Kidney (tissue), 13 donors: ENCODE measurements at regions not wholly inside any gene's neighbourhood (a gene's known extent, or its start where the extent isn't known, plus 50 kb on each side); places are given as distances from the start of the nearest gene placed in this dataset.

Experiments used
- DNase-seq, 5 donors: peaks; one replicate each; pipeline ENCODE4 v3.0.0-alpha.2; 2013 to 2020
- FAIRE-seq: peaks from 2 replicates; lab custom pipeline; 2012; peaks lifted over from hg19 to GRCh38; lab: Jason Lieb, UNC
- H3K27ac ChIP-seq, 2 donors: one replicate each; pipeline ENCODE4 v1.7.0; 2013; ENCODE audit warnings: low read depth in 2 of 2, low read length in 2 of 2, inconsistent platforms in 1 of 2
- H3K27me3 ChIP-seq: one replicate; pipeline ENCODE4 v1.7.1; 2013; ENCODE audit warnings: low read length, inconsistent platforms; ENCODE audit not compliant: control insufficient read depth, insufficient read depth
- H3K36me3 ChIP-seq, 3 donors: one replicate each; pipeline versions ENCODE4 v1.7.0 to v1.7.1; 2013; ENCODE audit warnings: low read length in 3 of 3, control low read depth in 1 of 3, inconsistent platforms in 1 of 3; ENCODE audit not compliant: insufficient read depth in 3 of 3, control insufficient read depth in 2 of 3
- H3K4me1 ChIP-seq, 3 donors: one replicate each; pipeline versions ENCODE4 v1.7.0 to v1.7.1; 2013; ENCODE audit warnings: low read length in 3 of 3, inconsistent platforms in 1 of 3, low read depth in 1 of 3; ENCODE audit not compliant: control insufficient read depth in 2 of 3, insufficient read depth in 2 of 3
- H3K4me3 ChIP-seq, 3 donors: one replicate each; pipeline versions ENCODE4 v1.7.0 to v1.8.1; 2013; ENCODE audit warnings: low read length in 3 of 3, control low read depth in 1 of 3, inconsistent platforms in 1 of 3
- H3K9ac ChIP-seq, 3 donors: one replicate each; pipeline versions ENCODE4 v1.7.0 to v1.7.1; 2013; ENCODE audit warnings: low read length in 3 of 3, control low read depth in 1 of 3, inconsistent platforms in 1 of 3
- H3K9me3 ChIP-seq, 3 donors: one replicate each; pipeline versions ENCODE4 v1.7.0 to v1.7.1; 2013; ENCODE audit warnings: low read length in 3 of 3, control low read depth in 1 of 3, inconsistent platforms in 1 of 3; ENCODE audit not compliant: control insufficient read depth in 2 of 3, insufficient read depth in 1 of 3
- intact Hi-C: fragments of 100-400 bp; cut with DNase I; formaldehyde crosslinking; loops from one replicate; pipeline ENCODE4 v1.11.1; 2022
- TF ChIP-seq, protein P1 (sequence below): IDR thresholded peaks from 3 replicates; pipeline ENCODE4 v1.5.1; 2012; ENCODE audit warnings: mild to moderate bottlenecking, moderate library complexity, borderline replicate concordance; ENCODE audit not compliant: insufficient read depth; ENCODE audit errors: extremely low read depth
- donor health status: control.
- donor health status: control.
- donor health status: control.
- donor health status: control.
- donor health status: control.
- donor health status: DM: yes; HTN: yes; CAD: no.
- donor health status: Normal renal cell carcinoma (clear cell type).

GRCh38 chr4:185966549-185966948, 102.4 kb upstream of the TLR3 start:
- no peak overlapping the region for H3K4me3 ChIP-seq
- no peak for FAIRE-seq
- H3K27ac ChIP-seq: no peak overlapping the region
- no peaks in the 10 kb centered on the region for H3K9me3 ChIP-seq
- TF ChIP-seq, protein P1, sequence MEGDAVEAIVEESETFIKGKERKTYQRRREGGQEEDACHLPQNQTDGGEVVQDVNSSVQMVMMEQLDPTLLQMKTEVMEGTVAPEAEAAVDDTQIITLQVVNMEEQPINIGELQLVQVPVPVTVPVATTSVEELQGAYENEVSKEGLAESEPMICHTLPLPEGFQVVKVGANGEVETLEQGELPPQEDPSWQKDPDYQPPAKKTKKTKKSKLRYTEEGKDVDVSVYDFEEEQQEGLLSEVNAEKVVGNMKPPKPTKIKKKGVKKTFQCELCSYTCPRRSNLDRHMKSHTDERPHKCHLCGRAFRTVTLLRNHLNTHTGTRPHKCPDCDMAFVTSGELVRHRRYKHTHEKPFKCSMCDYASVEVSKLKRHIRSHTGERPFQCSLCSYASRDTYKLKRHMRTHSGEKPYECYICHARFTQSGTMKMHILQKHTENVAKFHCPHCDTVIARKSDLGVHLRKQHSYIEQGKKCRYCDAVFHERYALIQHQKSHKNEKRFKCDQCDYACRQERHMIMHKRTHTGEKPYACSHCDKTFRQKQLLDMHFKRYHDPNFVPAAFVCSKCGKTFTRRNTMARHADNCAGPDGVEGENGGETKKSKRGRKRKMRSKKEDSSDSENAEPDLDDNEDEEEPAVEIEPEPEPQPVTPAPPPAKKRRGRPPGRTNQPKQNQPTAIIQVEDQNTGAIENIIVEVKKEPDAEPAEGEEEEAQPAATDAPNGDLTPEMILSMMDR: no peak
- intact Hi-C loops: no loop called here
- no peaks in the 10 kb centered on the region for H3K36me3 ChIP-seq
- DNase-seq: no peak
- peaks cover 0 to 2% (median 0%) of the 10 kb centered on the region in 3 donors for H3K4me1 ChIP-seq
- H3K27me3 ChIP-seq: no peaks in the 10 kb centered on the region
- no peak overlapping the region for H3K9ac ChIP-seq

DNA sequence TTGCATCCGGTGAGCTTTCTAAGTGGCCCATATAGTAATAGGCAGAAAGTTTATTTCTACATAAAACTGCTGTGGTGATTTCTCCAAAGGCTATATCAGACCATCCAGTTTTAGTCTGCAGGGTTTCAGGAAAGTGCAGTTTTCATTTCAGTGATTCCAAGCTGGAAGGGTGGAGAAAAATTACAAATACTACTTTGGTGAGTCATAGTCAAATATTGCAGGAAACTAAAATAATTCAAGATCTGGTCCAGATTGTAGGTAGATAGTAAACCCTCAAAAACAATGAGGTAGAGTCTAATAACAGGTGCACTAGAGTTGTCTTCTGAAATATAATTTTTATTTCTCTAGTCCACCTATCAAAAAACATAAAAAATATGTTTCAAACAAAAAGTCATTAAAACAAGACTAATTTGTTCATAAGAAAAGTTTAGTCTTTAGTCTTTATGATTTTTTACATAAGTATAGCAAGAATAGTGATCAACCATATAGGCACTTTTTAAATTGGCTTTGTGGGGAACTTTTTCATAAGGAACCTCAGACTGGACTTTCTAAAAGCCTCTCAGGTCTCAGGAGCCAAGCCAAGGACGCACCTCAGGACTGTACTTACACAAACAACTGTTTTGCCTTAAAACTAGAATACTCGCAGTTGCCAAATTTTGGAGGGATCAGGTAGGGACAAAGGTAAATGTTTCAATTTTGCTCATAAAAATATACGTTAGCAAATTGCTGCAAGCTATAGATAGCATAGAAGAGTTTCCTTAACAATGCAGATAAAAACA, 101.8 kb upstream of the TLR3 start:
- H3K9me3 ChIP-seq: no peaks in the 10 kb centered on the region
- no peak for FAIRE-seq
- H3K9ac ChIP-seq: no peak overlapping the region
- TF ChIP-seq, protein P1: no peak
- no peaks in the 10 kb centered on the region for H3K36me3 ChIP-seq
- no peak overlapping the region for H3K4me3 ChIP-seq
- peaks cover 0 to 2% (median 0%) of the 10 kb centered on the region in 3 donors for H3K4me1 ChIP-seq
- DNase-seq: no peak
- H3K27ac ChIP-seq: no peak overlapping the region
- no peaks in the 10 kb centered on the region for H3K27me3 ChIP-seq
- intact Hi-C loops: no loop called here

- Histone ChIP-seq H3K27ac (no peak overlapping the region), H3K9ac (no peak overlapping the region), H3K36me3 (no peaks in the 10 kb centered on the region), H3K27me3 (no peaks in the 10 kb centered on the region), H3K9me3 (no peaks in the 10 kb centered on the region), H3K4me1 (peaks cover 0 to 2% (median 0%) of the 10 kb centered on the region in 3 donors), H3K4me3 (no peak overlapping the region)
- DNase-seq (no peak), FAIRE-seq (no peak)
- TF ChIP-seq, protein P1: no peak
- intact Hi-C loops: no loop called here
These were observed 99.3 kb upstream of the TLR3 start for GRCh38 chr4:185969657-185970056.
